GM19468 (cell line): ENCODE measurements at regions not wholly inside any gene's neighbourhood (a gene's known extent, or its start where the extent isn't known, plus 50 kb on each side); places are given as distances from the start of the nearest gene placed in this dataset.
"Not testable (repeated sequence)": the region's sequence is repeated elsewhere in the genome, so short reads cannot be mapped to it uniquely, and the experiment has no call there.

Experiments used
- ATAC-seq: cut with Tn5 transposase; IDR thresholded peaks from one replicate; pipeline ENCODE4 v1.9.1; 2021; ENCODE audit warnings: mild to moderate bottlenecking, moderate library complexity, moderate number of reproducible peaks; ENCODE audit not compliant: unreplicated experiment; ENCODE audit errors: extremely low read depth

DNA sequence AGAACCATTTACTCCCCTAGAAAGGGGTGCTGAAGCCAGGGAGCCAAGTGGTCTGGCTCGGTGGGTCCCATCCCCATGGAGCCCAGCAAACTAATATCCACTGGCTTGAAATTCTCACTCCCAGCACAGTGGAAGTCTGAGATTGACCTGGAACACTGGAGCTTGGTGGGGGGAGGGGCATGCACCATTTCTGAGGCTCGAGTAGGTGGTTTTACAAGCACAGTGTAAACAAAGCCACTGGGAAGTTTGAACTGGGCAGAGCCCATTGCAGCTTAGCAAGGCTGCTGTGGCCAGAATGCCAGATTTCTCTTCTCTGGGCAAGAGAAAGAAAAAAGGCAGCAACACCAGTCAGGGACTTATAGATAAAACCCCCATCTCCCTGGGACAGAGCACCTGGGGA, 855.8 kb upstream of the CITED2 start:
- no peak for ATAC-seq

DNA sequence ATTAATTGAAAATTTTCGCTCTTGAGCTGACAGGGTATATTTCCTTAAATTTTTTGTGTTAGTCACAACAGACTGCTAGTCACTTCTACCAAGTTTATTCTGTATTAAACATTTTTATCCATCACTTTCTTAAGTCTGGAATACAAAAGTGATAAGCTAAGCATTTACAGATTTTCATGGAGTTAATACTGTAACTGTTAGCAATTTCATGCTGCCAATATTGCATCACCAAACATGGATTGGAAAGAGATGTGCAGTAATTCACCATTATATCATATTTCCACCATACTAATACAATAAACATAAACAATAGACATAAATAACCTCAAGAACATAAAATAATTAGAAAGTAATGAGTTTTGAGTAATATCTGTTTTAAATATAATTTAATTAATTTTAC, 854.0 kb upstream of the CITED2 start:
- no peak for ATAC-seq

DNA sequence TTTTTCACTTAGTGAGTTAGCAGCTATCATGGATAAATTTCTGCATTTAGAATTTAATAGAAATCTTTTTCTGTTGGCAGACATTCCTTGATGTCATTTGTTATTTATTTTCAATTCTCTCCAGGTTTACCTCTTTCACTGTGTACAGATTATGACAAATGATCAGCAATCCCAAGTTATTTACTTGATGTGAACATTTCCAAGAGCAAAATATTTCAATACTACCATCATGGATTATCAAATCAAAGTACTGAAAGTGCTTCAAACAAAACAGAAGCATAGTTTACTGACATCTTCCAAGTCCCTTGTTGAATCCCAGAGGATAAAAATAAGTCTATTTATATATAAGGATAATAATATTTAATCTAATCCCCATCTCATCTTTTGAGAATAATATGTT, 852.2 kb upstream of the CITED2 start:
- no peak for ATAC-seq

DNA sequence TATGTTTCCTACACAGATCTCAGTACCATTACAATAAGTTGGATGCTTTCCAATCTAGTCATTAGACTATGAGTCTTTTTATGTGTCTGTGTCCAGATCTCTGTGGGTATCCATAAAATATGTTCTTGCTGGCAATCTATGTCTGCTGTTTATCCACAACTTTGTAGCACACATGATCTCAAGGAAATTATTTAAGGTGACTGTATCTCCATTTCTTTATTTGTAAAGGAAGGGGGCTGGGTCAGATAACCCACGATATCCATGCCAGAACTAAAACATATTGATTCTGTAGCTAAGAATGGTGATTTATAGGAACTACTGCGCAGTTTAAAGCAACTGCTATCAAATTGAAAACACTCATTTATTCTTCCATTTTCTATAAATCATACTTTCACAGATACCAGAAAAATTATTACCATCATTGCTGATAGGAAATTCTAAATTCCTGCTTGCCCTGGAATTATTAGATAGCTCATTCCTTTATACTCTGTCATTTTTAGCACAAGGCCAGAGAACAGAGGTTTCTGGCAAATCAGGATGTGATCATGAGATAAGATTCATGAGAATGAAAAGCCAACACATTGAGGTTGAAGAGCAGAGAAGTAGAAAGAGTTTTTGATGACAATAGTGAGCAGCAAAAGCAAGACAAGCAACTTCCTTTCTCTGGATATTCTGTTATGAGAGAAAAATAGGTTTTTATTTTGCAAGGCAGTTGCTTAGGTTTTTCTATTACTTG, 851.4 kb upstream of the CITED2 start:
- ATAC-seq = no peak

DNA sequence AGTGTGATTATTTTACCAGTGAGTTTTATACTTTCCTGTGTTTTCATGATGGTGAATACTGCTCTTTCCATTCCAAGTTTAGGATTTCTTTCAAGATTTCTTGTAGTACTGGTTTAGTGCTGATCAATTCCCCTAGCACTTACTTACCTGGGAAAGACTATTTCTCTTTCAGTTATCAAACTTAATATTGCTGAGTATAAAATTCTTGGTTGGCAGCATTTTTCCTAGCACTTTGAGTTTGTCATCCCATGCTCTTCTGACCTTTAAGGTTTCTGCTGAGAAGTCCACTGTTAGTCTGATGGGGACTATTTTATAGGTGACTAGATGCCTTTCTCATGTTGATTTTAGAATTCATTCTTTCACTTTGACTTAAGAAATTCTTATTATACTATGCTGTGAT, 842.8 kb upstream of the CITED2 start:
- ATAC-seq = no peak

DNA sequence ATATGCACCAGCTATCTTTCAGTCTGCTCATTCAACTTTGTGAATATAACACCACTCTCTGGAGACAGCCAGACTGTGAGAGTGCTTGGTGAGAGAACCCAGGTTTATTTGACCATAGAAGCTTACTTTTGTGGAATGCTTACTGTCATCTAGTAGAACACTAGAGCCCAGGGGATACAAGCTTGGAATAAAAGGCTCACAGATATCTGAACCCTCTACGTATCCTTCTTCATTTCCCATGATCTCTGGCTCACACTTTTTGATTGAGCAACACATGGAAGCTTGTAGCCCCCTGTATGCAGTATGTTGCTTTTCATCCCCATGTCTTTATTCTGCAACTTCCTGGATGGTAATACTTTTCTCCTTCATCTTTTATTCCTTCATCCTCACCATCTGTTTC, 835.3 kb upstream of the CITED2 start:
- no peak for ATAC-seq

DNA sequence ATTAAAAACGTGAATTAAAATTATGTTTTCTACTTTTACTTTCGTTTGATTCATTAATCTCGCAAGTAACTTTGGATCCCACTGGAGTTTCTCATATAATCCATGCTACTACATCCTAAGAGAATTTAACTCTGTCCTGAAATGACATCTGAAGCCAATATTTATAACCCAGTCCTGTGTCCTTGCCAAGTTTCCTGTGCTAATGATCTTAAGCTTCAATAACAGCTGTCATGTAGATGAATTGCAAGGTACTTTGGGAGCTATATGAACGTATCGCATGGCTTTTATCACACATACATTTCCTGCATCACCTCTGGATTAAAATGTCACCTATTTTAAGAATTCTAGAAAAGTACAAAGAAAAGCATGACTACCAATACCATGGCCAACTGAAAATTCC, 833.8 kb upstream of the CITED2 start:
- no peak for ATAC-seq

DNA sequence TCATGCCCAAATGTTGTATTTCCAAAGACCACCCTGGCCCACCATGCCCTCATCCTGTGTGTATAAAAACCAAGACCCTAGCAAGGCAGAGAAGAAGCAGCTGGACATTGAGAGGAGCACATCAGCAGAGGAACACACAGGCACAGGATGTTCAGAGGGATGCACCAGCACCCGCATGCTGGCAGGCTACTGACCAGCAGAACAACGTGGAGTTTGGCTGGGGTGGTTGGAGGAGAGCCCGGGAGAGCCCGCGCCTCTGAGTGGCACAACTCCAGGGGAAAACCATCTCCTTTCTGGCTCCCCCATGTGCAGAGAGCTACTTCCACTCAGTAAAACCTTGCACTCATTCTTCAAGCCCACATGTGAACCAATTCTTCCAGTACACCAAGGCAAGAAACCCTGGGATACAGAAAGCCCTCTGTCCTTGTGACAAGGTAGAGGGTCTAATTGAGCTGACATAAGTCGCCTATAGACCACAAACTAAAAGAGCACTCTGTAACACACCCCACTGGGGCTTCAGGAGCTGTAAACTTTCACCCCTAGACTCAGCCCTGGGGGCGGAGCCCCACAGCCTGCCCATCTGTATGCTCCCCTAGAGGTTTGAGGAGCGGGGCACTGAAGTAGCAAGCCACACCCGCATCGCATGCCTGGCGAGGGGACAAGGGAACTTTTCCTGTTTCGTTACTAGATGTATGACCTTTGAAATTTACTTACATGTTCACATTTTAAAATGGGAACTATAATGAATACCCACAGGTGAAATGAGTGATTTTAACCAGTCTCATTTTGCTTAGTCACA, 831.5 kb upstream of the CITED2 start:
- no peak for ATAC-seq

DNA sequence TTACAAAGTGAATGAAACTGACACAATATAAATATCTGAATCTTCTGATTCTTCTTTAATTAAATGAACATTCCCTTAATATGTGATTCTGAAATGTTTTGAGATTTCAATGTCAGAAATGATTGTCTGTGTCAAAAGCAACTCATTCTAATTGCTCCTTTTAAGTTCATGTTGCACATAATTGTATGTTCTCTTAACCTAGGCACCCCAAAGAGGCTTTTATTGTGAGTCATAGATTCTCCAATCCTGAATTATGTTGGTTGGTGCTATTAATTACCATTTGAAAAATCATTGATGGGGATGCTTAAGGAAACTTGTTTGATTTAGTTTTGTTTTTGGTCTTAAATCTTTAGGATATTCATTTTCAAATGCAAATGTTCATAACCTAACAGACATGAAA, 829.7 kb upstream of the CITED2 start:
- ATAC-seq = no peak

DNA sequence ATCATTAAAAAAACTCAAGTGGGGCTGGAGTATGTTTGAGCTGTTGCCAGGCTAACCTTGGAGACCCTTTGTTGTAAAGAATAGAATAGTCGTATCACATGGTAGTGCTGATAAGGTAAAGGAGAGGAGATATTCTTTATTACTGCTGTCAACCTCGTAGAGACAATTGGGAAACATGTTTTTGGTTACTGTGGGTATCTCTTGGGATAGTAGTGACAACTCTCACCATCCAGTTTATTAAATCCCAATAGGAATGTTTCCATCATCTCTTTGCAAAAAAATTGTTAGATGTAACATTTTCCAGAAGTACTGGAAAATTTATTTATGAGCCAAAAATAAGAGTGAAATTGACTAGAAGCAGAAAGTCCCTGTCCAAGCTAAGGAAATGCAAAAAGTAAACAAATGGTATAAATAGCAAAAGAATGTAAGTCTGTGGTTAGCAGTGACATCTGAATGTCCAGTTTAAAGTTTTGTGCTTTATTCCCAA, 829.3 kb upstream of the CITED2 start:
- no peak for ATAC-seq

DNA sequence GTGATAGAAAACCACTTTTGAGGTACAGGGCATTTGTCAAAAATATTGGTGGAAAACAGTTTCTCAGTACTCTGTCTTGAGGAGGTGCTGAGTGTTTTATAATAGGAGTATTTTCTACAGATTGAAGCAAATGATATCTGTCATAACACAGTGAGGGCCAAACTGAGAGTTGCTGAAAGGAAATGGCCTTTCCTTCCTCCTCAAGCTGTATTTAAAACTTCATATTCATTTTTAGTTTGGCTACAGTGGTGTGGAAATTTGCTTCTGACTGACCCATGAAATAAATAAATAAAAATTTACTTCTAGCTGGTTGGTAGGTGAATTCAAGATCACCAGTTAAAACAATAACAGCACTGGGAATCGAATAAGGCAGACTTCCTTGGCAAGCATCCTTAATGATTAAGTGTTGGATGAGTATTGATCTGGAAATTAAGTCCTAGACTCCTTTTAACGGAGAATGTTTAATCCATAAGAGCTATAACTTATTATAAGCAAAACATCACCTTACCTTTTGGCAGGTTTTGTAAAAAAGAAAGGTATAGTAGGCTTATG, 828.6 kb upstream of the CITED2 start:
- no peak for ATAC-seq

DNA sequence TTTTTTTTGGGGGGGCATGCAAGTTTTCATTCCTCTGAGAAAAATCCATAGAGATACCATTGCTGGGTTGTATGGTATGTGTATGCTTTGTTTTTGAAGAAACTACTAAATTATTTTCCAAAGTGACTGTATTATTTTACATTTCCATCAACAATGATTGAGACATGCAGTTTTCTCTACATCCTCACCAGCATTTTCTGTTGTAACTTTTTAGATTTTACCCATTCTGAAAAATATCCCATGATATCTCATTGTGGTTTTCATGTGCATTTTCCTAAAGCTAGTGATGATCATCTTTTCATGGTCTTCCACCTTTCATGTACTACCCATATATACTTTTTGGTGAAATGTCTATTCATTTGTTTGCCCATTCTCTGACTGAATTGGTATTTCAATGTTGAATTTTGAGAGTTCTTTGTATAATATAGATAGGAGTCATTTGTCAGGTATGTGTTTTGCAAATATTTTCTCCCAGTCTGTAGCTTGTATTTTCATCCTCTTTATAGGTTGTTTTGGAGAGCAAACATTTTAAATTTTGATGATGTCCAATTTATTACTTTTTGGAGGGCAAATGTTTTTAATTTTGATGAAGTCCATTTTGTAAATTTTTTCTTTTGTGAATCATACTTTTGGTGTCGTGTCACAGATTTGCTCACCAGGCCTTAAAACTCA, 827.5 kb upstream of the CITED2 start:
- ATAC-seq = no peak

DNA sequence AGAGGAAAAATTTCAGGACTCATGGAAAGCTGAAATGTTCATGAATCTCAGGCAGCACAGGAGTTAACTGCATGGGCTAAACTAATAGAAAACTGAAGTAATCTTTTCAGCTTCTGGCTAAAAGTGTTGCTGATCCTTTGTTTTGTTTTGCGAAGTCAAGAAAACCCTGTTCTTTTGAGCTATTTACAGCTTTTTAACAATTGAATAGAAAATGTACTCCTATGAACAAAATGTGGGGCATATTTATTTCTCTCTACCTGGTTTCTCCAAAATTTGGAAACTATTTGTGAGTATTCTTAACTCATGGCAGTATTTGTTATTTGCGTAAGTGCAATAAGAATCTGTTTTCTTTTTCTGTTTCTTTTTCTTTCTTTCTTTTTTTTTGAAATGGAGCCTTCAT, 818.8 kb upstream of the CITED2 start:
- no peak for ATAC-seq

DNA sequence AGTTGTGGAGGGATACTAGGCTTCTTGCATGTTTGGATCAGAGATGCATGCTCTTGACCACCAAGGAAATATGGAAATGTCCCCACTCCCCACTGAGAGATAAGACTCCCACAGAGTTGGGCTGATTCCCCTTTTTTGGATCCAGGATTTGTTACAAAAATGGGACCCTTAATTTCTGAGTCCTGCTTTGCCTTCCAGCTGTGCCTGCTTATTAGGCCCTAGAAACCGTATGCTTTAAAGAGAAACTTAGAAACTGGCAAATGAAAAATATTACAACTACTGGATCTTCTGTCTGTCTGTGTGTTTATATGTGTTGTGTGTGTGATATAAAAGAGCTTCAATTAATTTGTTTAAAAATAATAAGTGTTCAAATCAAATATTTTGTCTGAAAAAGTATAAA, 817.6 kb upstream of the CITED2 start:
- ATAC-seq = no peak

DNA sequence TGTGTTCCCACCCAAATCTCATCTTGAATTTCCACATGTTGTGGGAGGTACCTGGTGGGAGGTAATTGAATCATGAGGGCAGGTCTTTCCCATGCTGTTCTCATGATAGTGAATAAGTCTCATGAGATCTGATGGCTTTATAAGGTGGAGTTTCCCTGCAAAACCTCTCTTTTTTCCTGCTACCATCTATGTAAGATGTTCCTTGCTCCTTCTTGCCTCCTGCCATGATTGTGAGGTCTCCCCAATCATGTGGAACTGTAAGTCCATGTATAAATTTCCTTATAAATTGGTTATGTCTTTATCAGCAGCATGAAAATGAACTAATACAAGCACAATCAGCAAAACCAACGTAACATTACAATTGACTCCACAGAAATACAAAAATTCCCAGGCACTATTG, 814.8 kb upstream of the CITED2 start:
- ATAC-seq = not testable (repeated sequence)

DNA sequence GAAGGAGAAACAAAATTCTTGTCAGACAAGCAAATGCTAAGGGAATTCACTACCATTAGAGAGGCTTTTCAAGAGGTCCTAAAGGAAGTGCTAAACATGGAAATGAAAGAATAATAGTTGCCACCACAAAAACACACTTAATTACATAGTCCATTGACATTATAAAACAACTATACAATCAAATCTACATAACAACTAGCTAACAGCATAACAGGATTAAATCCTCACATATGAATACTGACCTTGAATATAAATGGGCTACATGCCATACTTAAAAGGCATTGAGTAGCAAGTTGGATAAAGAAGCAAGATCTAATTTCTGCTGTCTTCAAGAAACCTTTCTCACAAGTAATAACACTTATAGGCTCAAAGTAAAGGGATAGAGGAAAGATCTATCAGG, 811.5 kb upstream of the CITED2 start:
- no peak for ATAC-seq

DNA sequence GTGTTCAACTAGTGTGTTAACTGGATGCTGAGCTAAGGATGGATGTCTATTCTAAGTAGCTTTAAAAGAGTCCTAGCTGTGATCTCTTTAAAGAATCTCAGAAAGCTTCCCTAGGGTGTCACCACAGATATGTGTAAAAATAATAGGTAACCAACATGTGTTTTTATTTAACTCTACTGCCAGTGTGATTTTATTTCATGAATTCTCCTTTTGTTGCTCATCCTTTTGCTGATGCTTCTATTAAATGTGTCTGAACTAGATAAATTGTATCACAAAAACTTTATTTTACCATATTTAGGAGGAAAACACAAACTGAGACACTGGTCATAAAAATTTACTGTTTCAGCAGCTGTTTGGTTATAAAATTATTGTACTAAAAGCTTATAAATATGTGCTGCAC, 809.4 kb upstream of the CITED2 start:
- no peak for ATAC-seq

DNA sequence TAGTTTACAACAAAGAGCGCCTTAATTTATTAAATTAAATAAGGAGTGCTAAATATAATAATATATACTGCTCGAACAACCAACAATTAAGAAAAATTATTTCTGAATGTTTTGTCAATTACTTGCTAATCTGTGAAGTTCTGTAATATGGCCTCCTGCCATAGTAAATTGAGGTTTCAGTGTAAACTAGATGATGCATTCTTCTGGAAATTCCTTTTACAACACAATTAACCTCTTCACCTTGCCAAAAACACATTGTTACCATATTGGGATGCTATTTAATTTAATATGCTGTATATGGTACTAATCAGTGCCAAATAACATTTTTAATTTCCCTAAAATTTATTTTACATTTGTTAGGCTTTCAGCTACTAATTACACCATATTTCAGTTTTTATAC, 808.4 kb upstream of the CITED2 start:
- ATAC-seq = no peak

DNA sequence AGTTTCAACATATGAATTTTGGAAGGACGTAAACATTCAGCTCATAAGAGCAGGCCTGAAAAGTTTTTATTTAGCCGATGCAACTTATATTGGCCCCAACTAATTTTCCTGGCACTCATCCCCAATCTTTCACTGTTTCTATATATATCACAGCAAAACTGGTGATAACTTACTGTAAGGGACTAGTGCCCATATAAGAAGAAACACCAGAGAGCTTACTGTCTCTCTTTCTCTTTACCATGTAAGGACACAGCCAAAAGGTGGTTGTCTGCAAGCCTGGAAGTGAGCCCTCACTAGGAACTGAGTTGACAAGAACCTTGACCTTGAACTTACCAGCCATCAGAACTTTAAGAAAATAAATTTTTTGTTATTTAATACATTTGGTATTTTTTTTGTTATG, 807.4 kb upstream of the CITED2 start:
- ATAC-seq = no peak

DNA sequence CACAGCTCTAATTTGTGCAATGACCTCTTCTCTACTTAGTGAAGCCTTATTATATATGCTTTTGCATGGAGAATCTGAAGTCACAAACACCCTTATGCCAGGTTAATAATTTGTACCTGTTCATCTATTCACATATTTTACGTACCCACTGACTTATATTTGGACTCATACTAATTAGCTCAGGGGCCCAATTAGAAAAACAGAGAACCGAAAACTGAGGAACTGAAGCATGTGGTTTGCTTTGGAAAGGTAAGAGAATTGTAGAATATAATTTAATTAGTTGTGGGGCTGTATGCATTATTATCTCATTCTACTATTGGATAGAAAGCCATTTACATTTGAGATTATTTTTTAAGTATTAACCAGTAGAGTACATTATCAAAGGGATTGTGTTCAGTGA, 805.9 kb upstream of the CITED2 start:
- ATAC-seq = no peak

DNA sequence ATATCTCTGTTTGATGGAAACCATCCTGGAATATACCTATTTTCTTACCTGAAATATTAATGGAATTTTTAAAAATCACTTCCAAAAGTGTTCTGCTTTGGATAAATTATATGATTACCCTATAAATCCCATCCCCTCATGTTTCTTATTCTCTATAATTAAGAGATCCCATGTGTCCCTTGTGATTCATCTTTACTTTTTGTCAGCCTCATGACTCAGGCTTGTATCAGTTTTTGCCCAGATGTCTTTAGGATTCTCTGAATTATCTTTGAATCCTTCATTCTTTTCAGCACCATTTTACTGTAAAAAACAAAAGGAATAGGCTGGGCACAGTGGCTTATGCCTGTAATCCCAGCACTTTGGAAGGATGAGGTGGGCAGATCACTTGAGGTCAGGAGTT, 804.5 kb upstream of the CITED2 start:
- no peak for ATAC-seq
